HUES48 (cell line): ENCODE measurements at regions not wholly inside any gene's neighbourhood (a gene's known extent, or its start where the extent isn't known, plus 50 kb on each side); places are given as distances from the start of the nearest gene placed in this dataset.

Experiments used
- H3K27ac ChIP-seq: one replicate; pipeline ENCODE4 v1.7.0; 2013; ENCODE audit warnings: low read depth, low read length, inconsistent platforms
- H3K27me3 ChIP-seq: 2 replicates; pipeline ENCODE4 v1.6.1; 2013; ENCODE audit warnings: mild to moderate bottlenecking, low read length; ENCODE audit not compliant: control insufficient read depth, insufficient read depth
- H3K36me3 ChIP-seq: 2 replicates; pipeline ENCODE4 v1.6.1; 2013; ENCODE audit warnings: low read length; ENCODE audit not compliant: control insufficient read depth, insufficient read depth
- H3K4me1 ChIP-seq: 2 replicates; pipeline ENCODE4 v1.6.1; 2013; ENCODE audit warnings: mild to moderate bottlenecking, low read length; ENCODE audit not compliant: control insufficient read depth, insufficient read depth
- H3K4me3 ChIP-seq: 2 replicates; pipeline ENCODE4 v1.5.1; 2013; ENCODE audit warnings: mild to moderate bottlenecking, low read depth, low read length
- H3K9ac ChIP-seq: 2 replicates; pipeline ENCODE4 v1.6.1; 2013; ENCODE audit warnings: mild to moderate bottlenecking, low read depth, low read length, moderate library complexity
- H3K9me3 ChIP-seq: 2 replicates; pipeline ENCODE4 v1.6.1; 2013; ENCODE audit warnings: low read length; ENCODE audit not compliant: control insufficient read depth, insufficient read depth

GRCh38 chr18:31247574-31248199, 70.3 kb upstream of the DSG1 start:
- H3K9me3 ChIP-seq = no peaks in the 10 kb centered on the region
- H3K27ac ChIP-seq = no peak overlapping the region
- no peaks in the 10 kb centered on the region for H3K36me3 ChIP-seq
- H3K9ac ChIP-seq = no peak overlapping the region
- H3K4me3 ChIP-seq = no peak overlapping the region
- H3K27me3 ChIP-seq = no peaks in the 10 kb centered on the region
- peaks cover 33% of the 10 kb centered on the region for H3K4me1 ChIP-seq

GRCh38 chr18:31248783-31249521, 69.0 kb upstream of the DSG1 start:
- Histone ChIP-seq H3K4me1 (peaks cover 22% of the 10 kb centered on the region), H3K36me3 (no peaks in the 10 kb centered on the region), H3K9me3 (no peaks in the 10 kb centered on the region), H3K27ac (no peak overlapping the region), H3K9ac (no peak overlapping the region), H3K4me3 (no peak overlapping the region), H3K27me3 (no peaks in the 10 kb centered on the region)

GRCh38 chr18:31250902-31251301, 67.1 kb upstream of the DSG1 start:
- H3K4me1 ChIP-seq = peaks cover 3% of the 10 kb centered on the region; the same call in 1 of the 2 replicates
- H3K36me3 ChIP-seq = no peaks in the 10 kb centered on the region
- H3K27ac ChIP-seq = no peak overlapping the region
- no peak overlapping the region for H3K9ac ChIP-seq
- no peaks in the 10 kb centered on the region for H3K27me3 ChIP-seq
- no peak overlapping the region for H3K4me3 ChIP-seq
- H3K9me3 ChIP-seq = no peaks in the 10 kb centered on the region

GRCh38 chr18:31252522-31252921, 65.4 kb upstream of the DSG1 start:
- Histone ChIP-seq H3K9me3 (no peaks in the 10 kb centered on the region), H3K9ac (no peak overlapping the region), H3K36me3 (no peaks in the 10 kb centered on the region), H3K4me1 (no peaks in the 10 kb centered on the region; the same call in 1 of the 2 replicates), H3K27ac (no peak overlapping the region), H3K27me3 (no peaks in the 10 kb centered on the region), H3K4me3 (no peak overlapping the region)

- Histone ChIP-seq H3K27ac (no peak overlapping the region), H3K4me3 (no peak overlapping the region), H3K9me3 (no peaks in the 10 kb centered on the region), H3K9ac (no peak overlapping the region), H3K36me3 (no peaks in the 10 kb centered on the region), H3K27me3 (no peaks in the 10 kb centered on the region), H3K4me1 (no peaks in the 10 kb centered on the region; the same call in 1 of the 2 replicates)
Observed at GRCh38 chr18:31255953-31256352, 62.0 kb upstream of the DSG1 start.

- Histone ChIP-seq H3K36me3 (no peaks in the 10 kb centered on the region), H3K9me3 (no peaks in the 10 kb centered on the region), H3K9ac (no peak overlapping the region), H3K4me1 (peaks cover 5% of the 10 kb centered on the region; the same call in 1 of the 2 replicates), H3K4me3 (no peak overlapping the region), H3K27ac (no peak overlapping the region), H3K27me3 (no peaks in the 10 kb centered on the region)
Observed at GRCh38 chr18:31258789-31259188, 59.2 kb upstream of the DSG1 start.

GRCh38 chr18:31261792-31262582, 56.0 kb upstream of the DSG1 start:
- no peaks in the 10 kb centered on the region for H3K27me3 ChIP-seq
- H3K27ac ChIP-seq = peak overlapping the region; percentile 71
- no peak overlapping the region for H3K9ac ChIP-seq
- peaks cover 5% of the 10 kb centered on the region; the same call in 1 of the 2 replicates for H3K4me1 ChIP-seq
- no peak overlapping the region for H3K4me3 ChIP-seq
- no peaks in the 10 kb centered on the region for H3K9me3 ChIP-seq
- H3K36me3 ChIP-seq = no peaks in the 10 kb centered on the region

GRCh38 chr18:31267823-31268481, 50.0 kb upstream of the DSG1 start:
- no peak overlapping the region for H3K27ac ChIP-seq
- H3K9ac ChIP-seq = no peak overlapping the region
- no peaks in the 10 kb centered on the region for H3K4me1 ChIP-seq
- H3K27me3 ChIP-seq = no peaks in the 10 kb centered on the region
- no peak overlapping the region for H3K4me3 ChIP-seq
- H3K36me3 ChIP-seq = no peaks in the 10 kb centered on the region
- H3K9me3 ChIP-seq = no peaks in the 10 kb centered on the region
